HuH-7 (cell line): ENCODE measurements at regions not wholly inside any gene's neighbourhood (a gene's known extent, or its start where the extent isn't known, plus 50 kb on each side); places are given as distances from the start of the nearest gene placed in this dataset.

Experiments
- DNase-seq: peaks from one replicate; pipeline ENCODE4 v3.0.0; 2011; ENCODE audit warnings: low spot score

DNA sequence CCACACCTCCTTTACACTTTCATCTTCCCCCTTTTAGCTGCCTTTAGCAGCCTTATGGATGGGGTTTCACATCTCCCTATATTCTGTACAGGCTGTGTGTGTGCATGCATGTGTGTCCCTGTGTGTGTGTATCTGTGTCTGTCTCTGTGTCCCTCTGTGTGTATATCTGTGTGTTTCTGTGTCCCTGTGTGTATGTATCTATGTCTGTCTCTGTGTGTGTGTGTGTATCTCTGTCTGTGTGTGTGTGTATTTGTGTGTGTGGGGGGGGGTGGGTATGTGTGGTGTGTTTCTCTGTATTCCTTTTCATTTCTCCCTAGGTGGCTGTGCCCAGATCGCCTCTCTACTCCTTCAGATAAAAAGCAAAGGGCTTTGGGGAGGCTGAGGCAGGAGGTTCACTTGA, 52.2 kb upstream of the CD83 start:
- no peak for DNase-seq

DNA sequence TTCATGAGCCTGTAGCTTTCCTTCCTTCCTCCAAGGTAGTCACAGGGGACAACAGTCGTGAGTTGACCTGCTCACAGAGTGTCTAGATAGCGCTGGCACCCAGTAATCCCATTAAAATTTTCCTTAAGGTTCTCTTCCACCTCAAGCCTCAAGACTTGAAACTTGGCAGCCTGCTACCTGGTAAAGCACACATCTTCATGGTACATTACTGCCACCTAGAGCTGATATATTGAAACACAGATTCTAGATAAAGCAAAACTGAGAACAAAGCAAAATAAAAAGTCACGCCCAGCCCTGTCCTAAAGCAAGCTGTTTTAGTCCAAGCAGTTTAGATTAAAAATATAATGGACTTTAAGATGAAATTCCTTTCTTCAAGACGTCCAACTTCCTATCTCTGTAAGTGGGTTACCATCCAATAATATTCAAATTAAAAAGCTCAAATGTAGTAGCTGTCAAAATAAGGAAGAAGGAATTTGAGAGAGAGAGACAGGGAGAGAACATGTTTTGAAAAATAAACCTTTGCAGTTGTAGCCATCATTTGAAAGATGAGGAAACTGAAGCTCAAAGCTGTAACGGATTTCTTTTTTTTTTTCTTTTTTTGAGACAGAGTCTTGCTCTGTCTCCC, 50.7 kb upstream of the CD83 start:
- peak; percentile 31 for DNase-seq

DNA sequence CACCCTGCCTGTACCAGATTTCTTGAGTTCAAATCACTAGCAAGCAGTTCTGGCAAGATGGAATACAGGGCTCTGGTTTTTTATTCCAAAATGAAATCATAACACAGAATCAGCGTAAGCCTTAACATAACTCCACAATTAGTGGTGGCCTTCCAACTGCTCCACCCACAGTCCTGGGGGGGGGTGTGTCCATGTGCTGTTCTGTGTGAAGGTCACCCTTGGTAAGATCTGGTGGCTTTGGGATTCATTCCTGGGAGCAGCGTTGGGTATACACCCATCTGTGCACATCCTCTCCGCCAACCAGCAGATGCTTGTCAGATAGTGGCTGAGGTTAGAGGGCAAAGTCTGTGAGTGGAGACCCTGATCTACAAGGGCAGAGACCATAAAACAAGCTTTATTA, 49.9 kb upstream of the CD83 start:
- DNase-seq: no peak
